Endothelial cell of umbilical vein (primary cell): ENCODE measurements at regions not wholly inside any gene's neighbourhood (a gene's known extent, or its start where the extent isn't known, plus 50 kb on each side); places are given as distances from the start of the nearest gene placed in this dataset.

Experiments used
- BruUV-seq: library from RNA; stranded (reverse); fragments of 400-500 nt; replicated peaks from 2 replicates; lab custom pipeline; 2021; lab: Mats Ljungman, UMichigan
- CTCF ChIA-PET: fragments of 300-600, 350-600 bp; sonication (Branson Sonifier 250); formaldehyde crosslinking; loops from one replicate; lab custom pipeline; 2021; ENCODE audit warnings: antibody characterized with exemption, inconsistent platforms; lab: Charles Lee
- POLR2A ChIA-PET: fragments of 300-600, 350-600 bp; sonication (Branson Sonifier 250); formaldehyde crosslinking; loops from one replicate; lab custom pipeline; 2021; ENCODE audit warnings: antibody characterized with exemption, inconsistent platforms; lab: Charles Lee
- DNase-seq: peaks from one replicate; pipeline ENCODE4 v3.0.0-alpha.2; 2011; ENCODE audit warnings: low read depth, low spot score
- FAIRE-seq: peaks from 2 replicates; lab custom pipeline; 2011; peaks lifted over from hg19 to GRCh38; lab: Jason Lieb, UNC
- H2AFZ ChIP-seq: 2 replicates; pipeline ENCODE4 v1.6.0; 2012; ENCODE audit warnings: low read depth, low read length, control low read depth, inconsistent platforms
- H3K27ac ChIP-seq: 2 replicates; pipeline ENCODE4 v1.5.1; 2011; ENCODE audit warnings: low read depth, mild to moderate bottlenecking, control low read depth, low read length, moderate library complexity; ENCODE audit not compliant: insufficient read depth
- H3K27me3 ChIP-seq, 2 experiments: 2 replicates each; pipeline versions ENCODE4 v1.6.0 to v1.6.1; 2011; ENCODE audit warnings: low read length in 2 of 2, mixed read lengths in 1 of 2; ENCODE audit not compliant: control insufficient read depth in 2 of 2, insufficient read depth in 2 of 2
- H3K36me3 ChIP-seq, 2 experiments: 2 replicates in 1 of 2; 3 replicates in 1 of 2; pipeline ENCODE4 v1.5.1; 2011; ENCODE audit warnings: low read length in 2 of 2, mild to moderate bottlenecking in 1 of 2, moderate library complexity in 1 of 2; ENCODE audit not compliant: control insufficient read depth in 2 of 2, insufficient read depth in 2 of 2; ENCODE audit errors: extremely low read depth in 1 of 2
- H3K4me1 ChIP-seq: 3 replicates; pipeline ENCODE4 v1.5.1; 2011; ENCODE audit warnings: mild to moderate bottlenecking, low read length; ENCODE audit not compliant: control insufficient read depth, insufficient read depth; ENCODE audit errors: extremely low read depth
- H3K4me2 ChIP-seq: 2 replicates; pipeline ENCODE4 v1.6.1; 2011; ENCODE audit warnings: low read length, control low read depth, mixed read lengths; ENCODE audit not compliant: insufficient read depth
- H3K4me3 ChIP-seq, 3 experiments: fragments of 200-600 bp in 1 of 3; sonication (generic), shearing (Covaris generic) in 1 of 3; replicated peaks in 1 of 3; 2 replicates each; pipeline ENCODE4 v1.5.1; 2011 to 2016; ENCODE audit warnings: control low read depth in 3 of 3, low read length in 3 of 3, mild to moderate bottlenecking in 2 of 3, inconsistent platforms in 1 of 3, low read depth in 1 of 3, moderate library complexity in 1 of 3; ENCODE audit not compliant: insufficient read depth in 1 of 3
- H3K79me2 ChIP-seq: 2 replicates; pipeline ENCODE4 v1.6.0; 2012; ENCODE audit warnings: low read length, inconsistent platforms; ENCODE audit not compliant: control insufficient read depth, insufficient read depth
- H3K9ac ChIP-seq: replicated peaks from 2 replicates; pipeline ENCODE3; 2011; ENCODE audit warnings: low read length, control low read depth; ENCODE audit not compliant: insufficient read depth; ENCODE audit errors: extremely low read depth
- H3K9me1 ChIP-seq: replicated peaks from 3 replicates; pipeline ENCODE4 v1.6.0; 2011; ENCODE audit warnings: mild to moderate bottlenecking, low read length; ENCODE audit not compliant: control insufficient read depth, insufficient read depth; ENCODE audit errors: extremely low read depth
- H3K9me3 ChIP-seq: replicated peaks from 2 replicates; pipeline ENCODE4 v1.5.1; 2012; ENCODE audit warnings: low read length, inconsistent platforms; ENCODE audit not compliant: control insufficient read depth, insufficient read depth
- H4K20me1 ChIP-seq: replicated peaks from 2 replicates; pipeline ENCODE3; 2011; ENCODE audit warnings: mild to moderate bottlenecking, low read length; ENCODE audit not compliant: control insufficient read depth, insufficient read depth; ENCODE audit errors: extremely low read depth
- EZH2 ChIP-seq: IDR thresholded peaks from 2 replicates; pipeline ENCODE4 v1.6.1; 2012; ENCODE audit warnings: borderline replicate concordance, low read depth, mild to moderate bottlenecking, moderate library complexity, low read length, inconsistent platforms; ENCODE audit not compliant: severe bottlenecking
- FOS ChIP-seq: IDR thresholded peaks from 2 replicates; pipeline ENCODE4 v1.6.1; 2011; ENCODE audit warnings: mild to moderate bottlenecking, low read length, moderate library complexity, borderline replicate concordance; ENCODE audit not compliant: insufficient read depth
- GATA2 ChIP-seq: IDR thresholded peaks from 2 replicates; pipeline ENCODE4 v1.7.0; 2011; ENCODE audit warnings: low read depth, mild to moderate bottlenecking, moderate library complexity, mixed read lengths, low read length; ENCODE audit not compliant: insufficient read length, insufficient read depth
- JUN ChIP-seq: IDR thresholded peaks from 2 replicates; pipeline ENCODE4 v1.6.1; 2011; ENCODE audit warnings: borderline replicate concordance, low read depth; ENCODE audit not compliant: insufficient read length, insufficient read depth
- MYC ChIP-seq: IDR thresholded peaks from one replicate; pipeline ENCODE4 v1.6.1; 2011; ENCODE audit warnings: mild to moderate bottlenecking, low read depth, low read length
- POLR2A ChIP-seq: IDR thresholded peaks from 2 replicates; pipeline ENCODE4 v1.6.1; 2012; ENCODE audit warnings: low read depth, mild to moderate bottlenecking, control low read depth, low read length
- POLR2AphosphoS5 ChIP-seq: IDR thresholded peaks from 2 replicates; pipeline ENCODE4 v1.6.1; 2012; ENCODE audit warnings: low read depth, mild to moderate bottlenecking, control low read depth, low read length, moderate library complexity; ENCODE audit not compliant: insufficient read depth
- dilution Hi-C: fragments of 300-500 bp; cut with MboI; formaldehyde crosslinking; loops from one replicate; pipeline ENCODE4 v1.15.0; 2019; ENCODE audit warnings: low sequenced_read_pairs; ENCODE audit not compliant: extremely low pct_ligation_motif_present
- intact Hi-C: fragments of 100-400 bp; cut with micrococcal nuclease; formaldehyde crosslinking; loops from one replicate; pipeline ENCODE4 v1.10.0; 2022
- TF ChIP-seq, protein P1 (sequence below): IDR thresholded peaks from 2 replicates; pipeline ENCODE4 v1.6.1; 2011; ENCODE audit not compliant: insufficient read depth, insufficient read length
- TF ChIP-seq, protein P2 (sequence below), 2 donors: IDR thresholded peaks; 1 replicate in 1 of 2; 2 replicates in 1 of 2; pipeline ENCODE4 v1.5.1; 2011; ENCODE audit warnings: low read length in 2 of 2, mild to moderate bottlenecking in 2 of 2, moderate library complexity in 2 of 2, control low read depth in 1 of 2, inconsistent platforms in 1 of 2, low read depth in 1 of 2; ENCODE audit not compliant: insufficient read depth in 1 of 2; ENCODE audit errors: extremely low read depth in 1 of 2

DNA sequence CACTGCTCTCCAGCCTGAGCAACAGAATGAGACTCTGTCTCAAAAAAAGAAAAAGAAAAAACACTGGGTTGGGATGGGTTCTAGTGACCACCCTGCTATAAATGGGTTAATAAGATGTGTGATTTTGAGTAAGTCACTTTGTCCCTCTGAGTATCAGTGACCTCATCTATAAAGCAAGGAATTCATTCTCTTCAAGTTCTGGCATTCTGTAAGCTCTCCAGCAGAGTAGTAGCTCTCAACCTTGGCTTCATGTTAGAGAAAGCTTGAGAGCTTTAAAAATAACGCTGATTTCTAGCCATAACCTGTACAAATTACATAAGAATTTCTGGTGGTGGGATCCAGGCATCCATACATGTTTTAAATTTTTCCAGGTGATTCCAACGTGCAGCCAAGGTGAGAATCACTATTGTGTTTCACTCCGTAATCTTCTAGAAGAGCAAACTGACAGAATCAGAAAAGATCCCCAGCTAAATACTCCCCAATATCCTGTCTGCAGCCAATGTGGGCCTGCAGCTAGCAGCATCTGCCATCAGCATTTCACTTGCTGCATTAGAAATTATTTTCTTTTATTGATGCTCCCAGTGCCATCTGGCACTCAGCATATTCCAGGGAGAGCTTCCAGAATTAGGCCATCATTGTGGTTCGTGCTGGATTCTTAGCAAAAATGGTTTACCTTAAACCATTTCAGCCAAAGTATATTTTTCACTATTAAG is 109.4 kb downstream of the FEM1C start:
- intact Hi-C loops (no loop called here), dilution Hi-C loops (no loop called here)
- Histone ChIP-seq H3K27ac (no peak overlapping the region), H3K79me2 (no peaks in the 10 kb centered on the region), H2AFZ (no peak overlapping the region), H3K9ac (no peak overlapping the region), H3K9me3 (no peaks in the 10 kb centered on the region), H3K36me3 (no peaks in the 10 kb centered on the region), H3K27me3 (no peaks in the 10 kb centered on the region), H3K4me3 (no peak overlapping the region), H3K9me1 (no peaks in the 10 kb centered on the region), H3K4me1 (no peaks in the 10 kb centered on the region), H4K20me1 (no peaks in the 10 kb centered on the region), H3K4me2 (no peak overlapping the region)
- no peak for DNase-seq
- no TSS peak for BruUV-seq
- CTCF ChIA-PET, result interaction anchor here (0.9 to 1.3 kb wide), 4 partner anchors 9 to 140 kb away, joined by 3 to 4 read pairs (median 4); no protein-coding TSS in a partner anchor
- TF ChIP-seq EZH2, result no peak
- TF ChIP-seq, protein P1, sequence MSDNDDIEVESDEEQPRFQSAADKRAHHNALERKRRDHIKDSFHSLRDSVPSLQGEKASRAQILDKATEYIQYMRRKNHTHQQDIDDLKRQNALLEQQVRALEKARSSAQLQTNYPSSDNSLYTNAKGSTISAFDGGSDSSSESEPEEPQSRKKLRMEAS, result no peak
- no peak for TF ChIP-seq MYC
- no peak for TF ChIP-seq GATA2
- TF ChIP-seq, protein P2, sequence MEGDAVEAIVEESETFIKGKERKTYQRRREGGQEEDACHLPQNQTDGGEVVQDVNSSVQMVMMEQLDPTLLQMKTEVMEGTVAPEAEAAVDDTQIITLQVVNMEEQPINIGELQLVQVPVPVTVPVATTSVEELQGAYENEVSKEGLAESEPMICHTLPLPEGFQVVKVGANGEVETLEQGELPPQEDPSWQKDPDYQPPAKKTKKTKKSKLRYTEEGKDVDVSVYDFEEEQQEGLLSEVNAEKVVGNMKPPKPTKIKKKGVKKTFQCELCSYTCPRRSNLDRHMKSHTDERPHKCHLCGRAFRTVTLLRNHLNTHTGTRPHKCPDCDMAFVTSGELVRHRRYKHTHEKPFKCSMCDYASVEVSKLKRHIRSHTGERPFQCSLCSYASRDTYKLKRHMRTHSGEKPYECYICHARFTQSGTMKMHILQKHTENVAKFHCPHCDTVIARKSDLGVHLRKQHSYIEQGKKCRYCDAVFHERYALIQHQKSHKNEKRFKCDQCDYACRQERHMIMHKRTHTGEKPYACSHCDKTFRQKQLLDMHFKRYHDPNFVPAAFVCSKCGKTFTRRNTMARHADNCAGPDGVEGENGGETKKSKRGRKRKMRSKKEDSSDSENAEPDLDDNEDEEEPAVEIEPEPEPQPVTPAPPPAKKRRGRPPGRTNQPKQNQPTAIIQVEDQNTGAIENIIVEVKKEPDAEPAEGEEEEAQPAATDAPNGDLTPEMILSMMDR (IDR thresholded peaks at IDR 0.05; ENCODE audit: extremely low read depth in 1 of 2, insufficient read depth in 1 of 2, low read depth in 1 of 2, low read length in 2 of 2), result no peak
- no peak for TF ChIP-seq FOS
- no peak for TF ChIP-seq POLR2A
- TF ChIP-seq JUN, result no peak
- no peak for TF ChIP-seq POLR2AphosphoS5
- no peak for FAIRE-seq
- POLR2A ChIA-PET, result no interaction called here
